ENCODE measurements at regions not wholly inside any gene's neighbourhood (a gene's known extent, or its start where the extent isn't known, plus 50 kb on each side); places are given as distances from the start of the nearest gene placed in this dataset.

DNA sequence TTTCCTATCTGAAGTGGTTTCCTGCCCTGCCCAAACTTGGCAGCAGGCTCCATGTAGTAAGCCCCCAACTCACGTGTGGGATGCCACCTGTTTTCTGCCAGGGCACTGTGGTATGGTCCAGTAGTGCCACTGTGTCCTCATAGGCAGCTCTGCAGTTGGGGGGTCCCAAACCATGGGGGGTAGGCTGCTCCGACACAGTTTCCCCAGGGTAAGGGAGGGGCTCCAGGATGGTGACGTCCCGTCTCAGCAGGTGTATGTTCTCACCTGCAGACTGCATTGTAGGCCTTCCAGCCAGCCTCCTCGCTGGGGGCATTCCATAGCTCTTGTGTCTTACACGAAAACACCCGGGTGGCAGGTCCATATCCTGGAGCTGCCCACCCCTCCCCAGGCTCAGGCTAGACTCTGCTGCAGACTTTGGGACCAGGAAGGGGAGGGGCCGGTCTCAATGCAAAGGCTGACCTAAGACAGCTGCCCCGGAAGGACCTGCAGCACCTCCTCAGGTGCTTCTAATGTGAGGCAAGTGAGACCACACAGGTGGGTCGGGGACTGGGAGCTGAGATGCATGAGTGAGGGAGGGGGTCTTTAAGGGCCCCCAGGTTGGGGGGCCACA, 330.5 kb upstream of the IRX4 start:
- Mint-ChIP-seq H3K4me3 (no peak overlapping the region), H3K36me3 (no peaks in the 10 kb centered on the region), H3K27ac (no peak overlapping the region), H3K9me3 (no peaks in the 10 kb centered on the region), H3K27me3 (no peaks in the 10 kb centered on the region), H3K4me1 (no peaks in the 10 kb centered on the region)
- DNase-seq (no peak), ATAC-seq (ENCODE audit: low read depth in 2 of 2) (no peak)

DNA sequence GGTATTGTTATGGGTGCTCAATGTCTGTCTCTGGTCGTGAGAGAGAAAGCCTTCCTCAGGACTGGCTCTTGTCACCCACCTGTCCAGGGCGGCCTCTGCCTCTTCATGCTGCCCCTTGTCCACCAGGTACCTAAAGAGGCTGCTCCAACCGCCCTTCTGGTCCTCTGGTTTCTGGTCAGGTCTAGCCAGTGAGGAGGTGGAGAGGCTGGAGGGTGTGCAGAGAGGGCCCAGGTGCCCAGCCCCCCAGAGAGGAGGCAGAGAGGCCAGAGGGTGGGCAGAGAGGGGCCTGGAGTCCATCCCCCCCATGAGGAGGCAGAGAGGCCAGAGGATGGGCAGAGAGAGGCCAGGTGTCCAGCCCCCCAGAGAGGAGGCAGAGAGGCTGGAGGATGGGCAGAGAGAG, 329.8 kb upstream of the IRX4 start:
- Mint-ChIP-seq H3K27me3 (peaks cover 0 to 1% (median under 1%) of the 10 kb centered on the region in 3 donors), H3K4me3 (no peak overlapping the region), H3K4me1 (no peaks in the 10 kb centered on the region), H3K27ac (no peak overlapping the region), H3K9me3 (no peaks in the 10 kb centered on the region), H3K36me3 (no peaks in the 10 kb centered on the region)
- ATAC-seq (ENCODE audit: low read depth in 2 of 2) (no peak), DNase-seq (no peak)

DNA sequence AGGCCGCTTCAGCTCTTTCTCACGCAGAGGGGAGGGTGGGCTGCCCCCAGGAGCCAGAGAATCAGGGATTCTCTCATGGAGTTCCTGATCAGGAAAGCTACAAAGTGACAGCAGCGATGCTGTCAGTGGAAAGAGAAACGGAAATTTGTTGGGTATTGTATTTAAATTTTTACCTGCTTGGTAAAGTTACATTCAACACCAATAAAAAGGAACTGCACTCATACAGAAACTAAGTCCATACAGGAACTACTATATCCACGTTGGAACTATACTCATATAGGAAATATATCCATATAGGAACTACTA, 325.5 kb upstream of the IRX4 start:
- DNase-seq: no peak
- H3K4me3 Mint-ChIP-seq: no peak overlapping the region
- H3K27me3 Mint-ChIP-seq: peaks cover 0 to 22% (median 12%) of the 10 kb centered on the region in 3 donors
- no peaks in the 10 kb centered on the region for H3K36me3 Mint-ChIP-seq
- H3K27ac Mint-ChIP-seq: no peak overlapping the region
- H3K9me3 Mint-ChIP-seq: peaks cover 0 to 4% (median 0%) of the 10 kb centered on the region in 7 donors
- peaks cover 0 to 3% (median 0%) of the 10 kb centered on the region in 3 donors for H3K4me1 Mint-ChIP-seq
- no peak for ATAC-seq (ENCODE audit: low read depth in 2 of 2)

DNA sequence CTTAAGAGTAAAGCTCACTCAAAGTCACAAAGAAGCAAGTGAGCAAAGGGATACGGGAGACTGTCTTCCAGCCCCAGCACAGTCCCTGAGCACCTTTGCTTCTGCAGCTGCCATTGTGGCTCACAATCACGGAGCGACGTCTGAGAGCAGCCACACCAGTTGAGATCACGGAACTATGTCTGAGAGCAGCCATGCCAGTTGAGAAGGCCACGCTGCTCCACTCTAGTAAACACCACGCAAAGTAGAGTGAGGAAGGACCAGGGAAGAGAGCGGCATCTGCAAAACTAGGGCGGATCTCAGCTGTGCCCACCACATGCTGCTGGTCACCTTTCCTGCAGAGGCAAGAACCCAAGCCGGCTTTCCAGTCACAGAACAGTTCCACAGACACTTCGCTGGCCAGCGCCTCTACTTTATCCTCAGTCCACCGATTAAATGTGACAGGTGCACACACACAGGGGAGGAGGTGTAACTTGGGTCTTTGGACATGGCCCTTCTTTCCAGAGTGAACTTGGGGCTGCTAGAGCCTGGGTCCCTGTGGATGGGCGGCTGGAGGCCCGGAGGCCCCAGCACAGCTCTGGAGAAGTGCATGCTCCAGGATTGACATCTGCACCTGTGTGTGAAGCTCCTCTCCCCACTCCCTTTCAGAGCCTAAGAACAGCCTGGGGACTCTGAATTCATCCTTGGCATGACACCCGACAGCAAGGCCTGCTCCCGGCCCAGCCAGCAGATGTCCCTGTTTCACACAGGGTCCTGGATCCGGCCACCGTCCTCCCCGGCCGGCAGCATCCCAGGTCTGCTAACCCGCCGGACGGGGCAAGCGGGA, 324.9 kb upstream of the IRX4 start:
- Mint-ChIP-seq H3K4me1 (peaks cover 0 to 3% (median 0%) of the 10 kb centered on the region in 3 donors), H3K9me3 (peaks cover 0 to 4% (median 0%) of the 10 kb centered on the region in 7 donors), H3K36me3 (no peaks in the 10 kb centered on the region), H3K27ac (no peak overlapping the region), H3K27me3 (peaks cover 0 to 22% (median 12%) of the 10 kb centered on the region in 3 donors), H3K4me3 (no peak overlapping the region)
- DNase-seq (no peak), ATAC-seq (ENCODE audit: low read depth in 2 of 2) (no peak)

DNA sequence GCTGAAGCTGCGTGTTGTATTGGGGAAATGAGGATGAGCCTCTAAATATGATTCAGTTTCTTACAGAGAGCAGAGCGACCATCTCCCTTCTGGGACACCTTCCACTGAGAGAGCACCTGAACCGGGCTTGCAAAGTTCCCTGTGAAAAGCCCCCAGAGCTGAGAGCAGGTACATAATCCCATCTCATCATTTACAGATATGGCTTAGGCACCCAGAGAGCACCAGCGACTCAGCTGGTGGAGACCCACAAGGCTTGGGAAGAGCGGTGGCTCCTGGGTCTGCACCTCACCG, 324.3 kb upstream of the IRX4 start:
- peaks cover 0 to 3% (median 0%) of the 10 kb centered on the region in 3 donors for H3K4me1 Mint-ChIP-seq
- DNase-seq: no peak
- no peak for ATAC-seq (ENCODE audit: low read depth in 2 of 2)
- no peaks in the 10 kb centered on the region for H3K36me3 Mint-ChIP-seq
- no peak overlapping the region for H3K27ac Mint-ChIP-seq
- H3K4me3 Mint-ChIP-seq: no peak overlapping the region
- peaks cover 0 to 22% (median 12%) of the 10 kb centered on the region in 3 donors for H3K27me3 Mint-ChIP-seq
- peaks cover 0 to 4% (median 0%) of the 10 kb centered on the region in 7 donors for H3K9me3 Mint-ChIP-seq

DNA sequence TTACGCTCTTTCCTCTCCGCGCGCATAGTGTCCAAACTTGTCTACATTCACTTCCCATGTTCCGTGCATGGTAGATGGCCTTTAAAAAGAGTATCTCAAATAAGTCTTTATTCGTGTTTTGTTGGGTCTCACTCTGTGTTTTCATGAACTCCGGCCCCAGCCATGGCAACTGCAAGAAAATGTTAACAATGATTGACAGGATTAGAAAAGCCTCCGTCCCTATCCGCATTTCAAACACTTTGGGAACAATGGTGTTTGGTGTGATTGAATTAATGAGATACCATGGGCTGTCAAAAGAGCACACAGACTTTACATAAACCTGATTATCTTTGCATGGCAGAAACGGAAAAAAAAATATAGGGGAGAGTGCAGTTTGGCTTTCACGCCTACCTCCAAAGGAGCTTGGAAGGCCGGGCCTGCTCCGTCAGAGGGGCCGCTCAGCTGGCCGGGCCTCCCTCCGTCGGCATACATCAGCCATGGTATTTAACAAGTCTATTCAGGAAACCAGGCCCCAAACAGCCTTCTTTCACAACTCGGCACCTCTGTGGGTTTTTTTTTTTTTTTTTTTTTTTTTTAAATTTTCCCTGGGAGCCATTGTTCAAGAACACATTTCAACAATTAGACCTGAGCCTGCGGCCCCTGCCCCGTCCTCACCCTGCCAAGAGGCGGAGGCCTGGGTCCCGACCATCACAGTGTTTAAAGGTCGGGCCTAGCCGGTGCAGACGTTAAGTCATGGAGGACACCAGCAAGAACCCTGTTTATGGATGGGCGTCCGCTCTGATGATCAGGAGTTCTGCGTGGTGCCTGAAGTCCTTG, 323.8 kb upstream of the IRX4 start:
- DNase-seq (no peak), ATAC-seq (ENCODE audit: low read depth in 2 of 2) (no peak)
- no peak overlapping the region for H3K4me3 Mint-ChIP-seq
- H3K9me3 Mint-ChIP-seq: peaks cover 0 to 4% (median 0%) of the 10 kb centered on the region in 7 donors
- peaks cover 0 to 3% (median 0%) of the 10 kb centered on the region in 3 donors for H3K4me1 Mint-ChIP-seq
- H3K27me3 Mint-ChIP-seq: peaks cover 0 to 22% (median 12%) of the 10 kb centered on the region in 3 donors
- no peak overlapping the region for H3K27ac Mint-ChIP-seq
- H3K36me3 Mint-ChIP-seq: no peaks in the 10 kb centered on the region

DNA sequence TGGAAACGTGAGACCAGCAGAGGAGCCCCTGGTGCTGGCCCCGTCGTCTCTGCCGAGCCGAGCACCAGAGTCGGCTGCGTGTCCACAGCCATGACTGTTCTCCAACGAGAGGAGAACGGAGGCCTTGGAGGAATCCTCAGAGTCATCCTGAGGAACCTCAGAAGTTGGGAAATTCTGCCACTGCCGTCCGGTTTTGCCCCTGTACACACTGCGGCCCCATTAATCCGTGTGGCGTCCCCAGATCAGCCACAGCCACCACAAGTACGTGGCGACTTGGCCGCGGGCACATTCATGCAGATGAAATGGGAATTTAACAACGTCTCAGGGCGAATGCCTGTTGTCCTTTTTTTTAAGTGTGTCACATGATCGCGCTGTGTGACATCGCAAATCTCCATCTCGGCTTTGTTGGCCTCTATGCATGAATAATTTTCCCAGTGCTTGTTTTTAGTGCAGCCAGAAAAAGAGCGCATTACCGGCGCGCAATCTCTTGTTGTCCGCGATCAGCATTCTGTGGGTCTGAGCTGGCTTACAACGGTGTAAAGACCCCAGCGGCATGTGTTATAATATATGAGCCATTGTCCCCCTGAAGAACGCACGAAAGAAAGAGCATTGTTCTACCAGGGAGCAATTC, 323.0 kb upstream of the IRX4 start:
- no peaks in the 10 kb centered on the region for H3K36me3 Mint-ChIP-seq
- peaks cover 0 to 22% (median 12%) of the 10 kb centered on the region in 3 donors for H3K27me3 Mint-ChIP-seq
- H3K27ac Mint-ChIP-seq: no peak overlapping the region
- DNase-seq: no peak
- peaks cover 0 to 4% (median 0%) of the 10 kb centered on the region in 7 donors for H3K9me3 Mint-ChIP-seq
- H3K4me1 Mint-ChIP-seq: peaks cover 0 to 3% (median 0%) of the 10 kb centered on the region in 3 donors
- no peak overlapping the region for H3K4me3 Mint-ChIP-seq
- ATAC-seq (ENCODE audit: low read depth in 2 of 2): no peak

DNA sequence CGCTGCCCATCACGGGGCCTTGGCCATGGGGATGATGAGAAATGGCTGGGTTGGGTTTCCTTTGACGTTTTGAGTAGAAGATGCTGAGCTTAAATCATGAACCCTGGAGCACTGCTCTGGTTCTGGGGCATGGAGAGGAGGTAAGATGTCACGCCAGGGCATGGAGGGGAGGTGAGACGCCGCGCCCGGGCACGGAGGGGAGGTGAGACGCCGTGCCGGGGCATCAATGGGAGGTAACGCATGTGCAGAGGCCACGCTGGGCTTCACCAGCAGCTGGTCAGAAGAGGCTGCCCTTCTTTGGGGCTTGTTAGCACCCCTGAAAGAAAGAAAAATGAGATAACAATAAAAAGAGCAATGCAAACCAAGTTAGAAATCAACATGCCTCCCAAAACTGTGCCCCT, 322.5 kb upstream of the IRX4 start:
- Mint-ChIP-seq H3K9me3 (peaks cover 0 to 4% (median 0%) of the 10 kb centered on the region in 7 donors), H3K4me3 (no peak overlapping the region), H3K4me1 (peaks cover 0 to 3% (median 0%) of the 10 kb centered on the region in 3 donors), H3K36me3 (no peaks in the 10 kb centered on the region), H3K27me3 (peaks cover 0 to 22% (median 12%) of the 10 kb centered on the region in 3 donors), H3K27ac (no peak overlapping the region)
- no peak for ATAC-seq (ENCODE audit: low read depth in 2 of 2)
- DNase-seq: no peak

GRCh38 chr5:2204366-2205184, 321.9 kb upstream of the IRX4 start:
- no peaks in the 10 kb centered on the region for H3K36me3 Mint-ChIP-seq
- no peak for ATAC-seq (ENCODE audit: low read depth in 2 of 2)
- peaks cover 0 to 22% (median 12%) of the 10 kb centered on the region in 3 donors for H3K27me3 Mint-ChIP-seq
- peaks cover 0 to 4% (median 0%) of the 10 kb centered on the region in 7 donors for H3K9me3 Mint-ChIP-seq
- no peak for DNase-seq
- H3K27ac Mint-ChIP-seq: no peak overlapping the region
- H3K4me3 Mint-ChIP-seq: no peak overlapping the region
- peaks cover 0 to 3% (median 0%) of the 10 kb centered on the region in 3 donors for H3K4me1 Mint-ChIP-seq

DNA sequence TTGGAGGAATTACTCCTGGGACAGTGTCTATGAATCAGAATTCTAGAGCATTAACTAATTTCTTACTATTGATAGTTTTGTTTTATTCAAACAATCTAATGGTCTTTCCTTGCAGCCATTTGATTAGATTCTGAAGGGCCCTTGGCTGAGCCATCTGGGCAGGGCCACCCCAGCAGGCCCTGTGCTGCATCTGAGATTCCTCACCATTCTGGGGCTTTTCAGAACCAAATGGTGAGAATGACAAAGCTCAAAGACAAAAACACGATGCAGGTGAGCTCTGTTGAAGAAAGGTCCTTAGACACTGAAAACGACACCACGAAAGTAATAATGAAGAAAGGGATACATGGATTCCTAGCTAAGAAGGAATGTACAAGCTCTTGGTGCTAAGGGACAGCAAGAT, 321.0 kb upstream of the IRX4 start:
- Mint-ChIP-seq H3K9me3 (peaks cover 0 to 4% (median 0%) of the 10 kb centered on the region in 7 donors), H3K4me3 (no peak overlapping the region), H3K27ac (no peak overlapping the region), H3K4me1 (peaks cover 0 to 3% (median 0%) of the 10 kb centered on the region in 3 donors), H3K27me3 (peaks cover 0 to 22% (median 12%) of the 10 kb centered on the region in 3 donors), H3K36me3 (no peaks in the 10 kb centered on the region)
- DNase-seq (no peak), ATAC-seq (ENCODE audit: low read depth in 2 of 2) (no peak)

DNA sequence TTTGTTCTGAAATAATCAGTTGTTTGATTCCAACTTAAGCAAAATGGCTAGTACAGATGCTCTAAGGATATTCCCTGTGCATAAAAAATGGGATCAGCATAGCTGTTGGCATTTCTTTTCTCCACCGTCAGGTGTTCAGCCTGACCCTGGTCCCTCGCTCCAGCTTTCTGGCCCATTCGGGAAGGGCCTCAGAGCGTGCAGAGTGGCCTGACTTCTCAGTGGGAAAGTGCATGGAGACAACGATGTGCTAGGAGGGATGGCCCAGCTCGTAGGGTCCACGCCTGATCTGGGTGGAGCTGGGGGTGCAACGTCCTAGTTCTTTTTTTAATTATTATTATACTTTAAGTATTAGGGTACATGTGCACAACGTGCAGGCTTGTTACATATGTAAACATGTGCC, 319.1 kb upstream of the IRX4 start:
- Mint-ChIP-seq H3K27me3 (peaks cover 0 to 15% (median 9%) of the 10 kb centered on the region in 3 donors), H3K4me1 (peaks cover 0 to 3% (median 0%) of the 10 kb centered on the region in 3 donors), H3K9me3 (peaks cover 0 to 11% (median 3%) of the 10 kb centered on the region in 7 donors), H3K27ac (no peak overlapping the region), H3K36me3 (no peaks in the 10 kb centered on the region), H3K4me3 (no peak overlapping the region)
- DNase-seq: no peak
- ATAC-seq (ENCODE audit: low read depth in 2 of 2): no peak

GRCh38 chr5:2201421-2201820, 318.7 kb upstream of the IRX4 start:
- DNase-seq (no peak), ATAC-seq (ENCODE audit: low read depth in 2 of 2) (no peak)
- Mint-ChIP-seq H3K27ac (no peak overlapping the region), H3K4me3 (no peak overlapping the region), H3K27me3 (peaks cover 0 to 14% (median 8%) of the 10 kb centered on the region in 3 donors), H3K4me1 (peaks cover 0 to 3% (median 0%) of the 10 kb centered on the region in 3 donors), H3K9me3 (peaks cover 0 to 11% (median 3%) of the 10 kb centered on the region in 7 donors), H3K36me3 (peaks cover 0 to under 1% of the 10 kb centered on the region in 2 donors)
